ENCODE measurements at regions not wholly inside any gene's neighbourhood (a gene's known extent, or its start where the extent isn't known, plus 50 kb on each side); places are given as distances from the start of the nearest gene placed in this dataset.

- no peak for TF ChIP-seq CTCF (IDR thresholded peaks at IDR 0.05)
- TF ChIP-seq EP300 (IDR thresholded peaks at IDR 0.05), result no peak
- no peak for TF ChIP-seq NR3C1 (IDR thresholded peaks at IDR 0.05)
Observed at GRCh38 chr1:238648296-238648695, 738.1 kb upstream of the CHRM3 start.
